Activated T-cell treated with anti-CD3 and anti-CD28 coated beads, Interleukin-2, amount 50 U/mL, for 72 hours (primary cell): ENCODE measurements at regions not wholly inside any gene's neighbourhood (a gene's known extent, or its start where the extent isn't known, plus 50 kb on each side); places are given as distances from the start of the nearest gene placed in this dataset.

Experiments
- ATAC-seq, 2 donors: fragments of 150-1000 bp; cut with Tn5 transposase; replicated peaks in 1 of 2; 2 replicates each; pipeline ENCODE4 v1.10.0; 2021; ENCODE audit warnings: moderate library complexity in 2 of 2, mild to moderate bottlenecking in 1 of 2
- DNase-seq, 2 donors: peaks; one replicate each; pipeline ENCODE4 v3.0.0; 2021 to 2022; ENCODE audit warnings: mixed read lengths in 1 of 2
- H3K27ac Mint-ChIP-seq: one replicate; pipeline ENCODE4 v1.8.0; 2022; ENCODE audit warnings: mild to moderate bottlenecking, moderate library complexity, mixed read lengths
- H3K27me3 Mint-ChIP-seq: one replicate; pipeline ENCODE4 v1.8.0; 2022; ENCODE audit warnings: low read depth, mixed read lengths
- H3K36me3 Mint-ChIP-seq, 2 donors: one replicate each; pipeline ENCODE4 v1.8.0; 2022; ENCODE audit warnings: mixed read lengths in 2 of 2, mild to moderate bottlenecking in 1 of 2; ENCODE audit not compliant: insufficient read depth in 2 of 2
- H3K4me1 Mint-ChIP-seq: one replicate; pipeline ENCODE4 v1.8.0; 2022; ENCODE audit warnings: low read depth, mixed read lengths
- H3K4me3 Mint-ChIP-seq, 2 donors: one replicate each; pipeline ENCODE4 v1.8.0; 2022; ENCODE audit warnings: mild to moderate bottlenecking in 2 of 2, mixed read lengths in 2 of 2, moderate library complexity in 2 of 2
- H3K9me3 Mint-ChIP-seq, 2 donors: one replicate each; pipeline ENCODE4 v1.8.0; 2022; ENCODE audit warnings: mixed read lengths in 2 of 2

GRCh38 chr11:120019191-120019590 is 118.7 kb downstream of the TRIM29 start:
- Mint-ChIP-seq H3K27me3 (peaks cover 27% of the 10 kb centered on the region), H3K36me3 (no peaks in the 10 kb centered on the region), H3K27ac (no peak overlapping the region), H3K4me1 (no peaks in the 10 kb centered on the region), H3K9me3 (no peaks in the 10 kb centered on the region), H3K4me3 (no peak overlapping the region)
- DNase-seq (no peak), ATAC-seq (no peak)

DNA sequence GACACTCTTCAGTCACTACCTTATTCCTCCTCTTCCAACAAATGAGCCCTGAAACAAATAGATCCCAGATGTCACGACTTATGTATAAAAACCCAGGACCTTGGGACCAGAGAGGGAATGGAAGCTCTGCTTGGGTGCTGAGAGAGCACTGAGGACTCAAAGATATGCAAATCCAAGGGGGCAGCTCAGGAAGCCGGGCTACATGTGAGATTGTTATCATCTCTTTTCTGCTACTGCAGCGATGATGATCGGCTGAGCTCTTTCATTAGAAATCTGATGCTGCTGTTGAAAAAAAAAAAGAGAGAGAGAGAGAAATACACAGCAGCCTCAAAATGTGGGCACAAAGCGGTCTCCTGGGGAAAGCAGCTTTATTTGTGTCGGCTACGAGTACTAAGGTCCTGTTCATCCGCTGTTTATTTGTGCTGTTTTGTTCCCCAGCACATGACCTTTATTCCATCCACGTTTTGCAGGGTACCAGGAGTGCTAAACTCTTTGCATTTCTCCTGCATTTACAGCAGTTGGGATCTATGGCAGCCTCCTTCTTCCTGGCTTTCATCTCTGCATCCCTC is 120.2 kb downstream of the TRIM29 start:
- ATAC-seq (no peak), DNase-seq (no peak)
- no peak overlapping the region for H3K4me3 Mint-ChIP-seq
- H3K4me1 Mint-ChIP-seq, result no peaks in the 10 kb centered on the region
- no peaks in the 10 kb centered on the region for H3K36me3 Mint-ChIP-seq
- H3K9me3 Mint-ChIP-seq, result no peaks in the 10 kb centered on the region
- H3K27ac Mint-ChIP-seq, result no peak overlapping the region
- H3K27me3 Mint-ChIP-seq, result peaks cover 30% of the 10 kb centered on the region

- no peak overlapping the region for H3K4me3 Mint-ChIP-seq
- peaks cover 55% of the 10 kb centered on the region for H3K27me3 Mint-ChIP-seq
- peak; percentile 2 to 14 for DNase-seq
- H3K27ac Mint-ChIP-seq, result no peak overlapping the region
- no peaks in the 10 kb centered on the region for H3K36me3 Mint-ChIP-seq
- no peaks in the 10 kb centered on the region for H3K9me3 Mint-ChIP-seq
- ATAC-seq, result peak in 1 of 2 donors; percentile 13
- no peaks in the 10 kb centered on the region for H3K4me1 Mint-ChIP-seq
Measured at GRCh38 chr11:120013325-120014250, 124.3 kb downstream of the TRIM29 start.

- H3K4me3 Mint-ChIP-seq, result no peak overlapping the region
- DNase-seq, result no peak
- no peaks in the 10 kb centered on the region for H3K36me3 Mint-ChIP-seq
- no peaks in the 10 kb centered on the region for H3K4me1 Mint-ChIP-seq
- ATAC-seq, result no peak
- peaks cover 59% of the 10 kb centered on the region for H3K27me3 Mint-ChIP-seq
- no peak overlapping the region for H3K27ac Mint-ChIP-seq
- H3K9me3 Mint-ChIP-seq, result no peaks in the 10 kb centered on the region
Measured at GRCh38 chr11:120012245-120012644, 125.7 kb downstream of the TRIM29 start.

DNA sequence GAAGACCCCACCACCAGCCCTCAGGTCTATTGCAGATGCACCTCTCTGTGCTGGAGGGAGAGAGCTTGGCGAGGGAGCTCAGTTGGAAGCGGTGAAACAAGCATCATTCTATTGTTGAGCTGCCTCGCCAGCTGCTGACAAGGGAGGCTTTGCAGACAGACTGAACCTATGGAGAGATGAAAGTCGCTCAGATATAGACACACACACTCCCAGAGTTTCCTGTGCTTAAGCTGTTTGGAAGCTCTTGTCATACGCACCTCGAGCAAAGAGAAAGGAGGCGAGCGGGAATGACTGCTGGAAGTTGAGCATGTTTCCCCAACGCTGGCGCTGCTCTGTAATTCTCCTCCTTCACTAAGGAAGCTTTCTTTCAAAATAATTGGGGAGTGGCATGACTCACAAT is 126.1 kb downstream of the TRIM29 start:
- Mint-ChIP-seq H3K4me1 (no peaks in the 10 kb centered on the region), H3K36me3 (no peaks in the 10 kb centered on the region), H3K27ac (no peak overlapping the region), H3K27me3 (peaks cover 58% of the 10 kb centered on the region), H3K4me3 (no peak overlapping the region), H3K9me3 (no peaks in the 10 kb centered on the region)
- ATAC-seq (no peak), DNase-seq (no peak)

DNA sequence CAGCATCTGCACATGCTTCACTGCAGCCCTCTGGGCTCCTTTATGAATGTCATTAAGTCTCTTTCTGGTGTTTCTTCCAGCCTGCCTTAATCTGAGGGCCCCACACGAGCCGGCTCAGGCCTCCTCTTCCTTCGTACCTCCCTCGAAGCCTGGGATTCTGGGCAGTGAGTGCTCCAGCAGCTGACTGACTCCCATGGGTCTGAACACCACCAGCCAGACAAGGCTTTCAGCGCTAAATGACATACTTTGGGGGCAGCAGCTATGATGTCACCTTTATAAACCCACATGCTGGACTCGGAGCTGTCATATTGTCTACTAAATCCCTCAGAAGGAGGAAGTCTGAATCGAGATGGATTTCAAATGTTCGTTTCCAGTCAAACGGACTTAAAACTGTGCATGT is 127.1 kb downstream of the TRIM29 start:
- DNase-seq (no peak), ATAC-seq (no peak)
- no peaks in the 10 kb centered on the region for H3K4me1 Mint-ChIP-seq
- no peaks in the 10 kb centered on the region for H3K36me3 Mint-ChIP-seq
- H3K4me3 Mint-ChIP-seq, result no peak overlapping the region
- no peaks in the 10 kb centered on the region for H3K9me3 Mint-ChIP-seq
- H3K27ac Mint-ChIP-seq, result no peak overlapping the region
- H3K27me3 Mint-ChIP-seq, result peaks cover 47% of the 10 kb centered on the region

DNA sequence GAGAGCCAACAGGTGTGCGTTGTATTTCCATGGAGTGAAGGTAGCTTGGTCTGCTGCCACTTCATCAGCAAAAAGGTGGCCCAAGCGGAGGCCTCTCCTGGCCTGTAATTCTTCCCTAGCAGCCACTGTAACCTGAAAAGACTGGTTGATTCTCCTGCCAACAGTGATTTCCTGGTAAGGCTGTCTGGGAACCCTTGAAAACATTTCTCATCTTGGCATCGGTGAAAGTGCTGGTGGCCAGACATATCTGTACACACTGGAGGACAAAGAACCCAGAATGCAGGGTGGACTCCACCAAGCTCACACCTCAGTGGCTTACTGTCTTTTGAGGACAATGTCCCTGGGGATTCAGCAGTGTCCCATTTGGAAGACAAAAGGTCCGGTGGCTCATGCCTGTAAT is 128.0 kb downstream of the TRIM29 start:
- Mint-ChIP-seq H3K27ac (no peak overlapping the region), H3K27me3 (peaks cover 39% of the 10 kb centered on the region), H3K9me3 (no peaks in the 10 kb centered on the region), H3K36me3 (no peaks in the 10 kb centered on the region), H3K4me3 (no peak overlapping the region), H3K4me1 (no peaks in the 10 kb centered on the region)
- ATAC-seq, result no peak
- DNase-seq, result no peak

GRCh38 chr11:120007144-120007543 is 130.8 kb downstream of the TRIM29 start:
- no peak for DNase-seq
- H3K27ac Mint-ChIP-seq, result no peak overlapping the region
- H3K27me3 Mint-ChIP-seq, result peaks cover 38% of the 10 kb centered on the region
- no peaks in the 10 kb centered on the region for H3K36me3 Mint-ChIP-seq
- H3K4me3 Mint-ChIP-seq, result no peak overlapping the region
- H3K4me1 Mint-ChIP-seq, result no peaks in the 10 kb centered on the region
- H3K9me3 Mint-ChIP-seq, result no peaks in the 10 kb centered on the region
- ATAC-seq, result no peak

DNA sequence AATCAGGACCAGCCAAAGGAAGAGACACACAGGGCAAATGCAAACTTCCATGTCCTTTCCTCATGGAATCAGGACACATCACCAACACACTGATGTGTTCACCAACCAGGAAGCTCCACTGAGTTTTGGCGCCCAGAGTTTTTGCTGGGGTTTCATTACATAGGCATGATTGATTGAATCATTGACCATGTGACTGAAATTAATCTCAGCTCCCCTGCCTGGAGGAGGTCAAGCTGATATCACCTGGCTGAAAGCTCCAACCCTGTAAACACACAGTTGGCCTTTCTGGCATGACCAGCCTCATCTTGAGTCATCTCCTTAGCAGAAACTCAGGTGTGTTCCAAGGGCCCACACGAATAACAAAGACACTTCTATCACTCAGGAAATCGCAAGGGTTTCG is 133.2 kb downstream of the TRIM29 start:
- Mint-ChIP-seq H3K36me3 (no peaks in the 10 kb centered on the region), H3K4me3 (no peak overlapping the region), H3K27ac (no peak overlapping the region), H3K9me3 (peaks cover 0 to under 1% of the 10 kb centered on the region in 2 donors), H3K27me3 (peaks cover 35% of the 10 kb centered on the region), H3K4me1 (no peaks in the 10 kb centered on the region)
- no peak for ATAC-seq
- DNase-seq, result no peak

GRCh38 chr11:120001178-120002090 is 136.5 kb downstream of the TRIM29 start:
- no peak for DNase-seq
- peaks cover 0 to 2% of the 10 kb centered on the region in 2 donors for H3K9me3 Mint-ChIP-seq
- H3K27ac Mint-ChIP-seq, result no peak overlapping the region

DNA sequence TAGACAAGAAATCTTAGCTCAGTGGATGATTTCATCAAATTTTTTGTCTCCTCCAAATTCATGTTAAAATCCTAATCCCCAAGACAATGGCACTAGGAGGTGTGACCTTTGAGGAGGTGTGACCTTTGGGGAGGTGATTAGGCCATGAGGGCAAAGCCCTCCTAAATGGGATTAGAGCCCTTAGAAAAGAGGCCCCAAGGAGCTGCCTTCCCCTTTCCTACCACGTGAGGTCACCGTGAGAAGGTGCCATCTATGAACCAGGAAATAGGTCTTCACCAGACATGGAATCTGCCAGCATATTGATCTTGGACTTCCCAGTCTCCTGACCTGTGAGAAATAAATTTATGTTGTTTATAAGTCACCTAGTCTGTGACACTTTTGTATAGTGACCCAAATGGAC is 138.7 kb downstream of the TRIM29 start:
- DNase-seq (no peak), ATAC-seq (no peak)
- peaks cover 26% of the 10 kb centered on the region for H3K27me3 Mint-ChIP-seq
- H3K9me3 Mint-ChIP-seq, result peaks cover 0 to 2% of the 10 kb centered on the region in 2 donors
- no peak overlapping the region for H3K27ac Mint-ChIP-seq
- no peak overlapping the region for H3K4me3 Mint-ChIP-seq
- H3K36me3 Mint-ChIP-seq, result no peaks in the 10 kb centered on the region
- no peaks in the 10 kb centered on the region for H3K4me1 Mint-ChIP-seq

More at GRCh38 chr11:120001178-120002090, 136.5 kb downstream of the TRIM29 start:
- no peak overlapping the region for H3K4me3 Mint-ChIP-seq
- no peaks in the 10 kb centered on the region for H3K4me1 Mint-ChIP-seq
- ATAC-seq, result no peak
- peaks cover 26% of the 10 kb centered on the region for H3K27me3 Mint-ChIP-seq
- H3K36me3 Mint-ChIP-seq, result no peaks in the 10 kb centered on the region

DNA sequence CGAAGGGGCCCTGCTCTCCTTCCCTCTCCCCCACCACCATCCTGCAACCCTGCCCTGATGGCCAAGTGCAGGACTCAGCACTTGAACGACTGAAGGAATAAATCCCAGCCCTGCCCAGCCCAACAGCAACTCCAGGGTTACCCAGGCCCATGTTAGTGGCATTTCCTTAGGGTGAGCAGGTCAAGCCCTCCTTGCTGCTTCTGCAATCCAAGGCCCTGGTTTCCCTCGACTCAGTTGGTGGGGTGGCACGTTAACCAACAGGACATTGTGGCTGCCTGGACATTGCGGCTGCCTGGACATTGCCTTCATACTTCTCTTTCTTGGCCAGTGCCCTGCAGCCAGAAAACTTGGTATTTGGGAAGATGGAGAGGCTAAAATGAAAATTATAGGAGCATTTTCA is 141.4 kb downstream of the TRIM29 start:
- Mint-ChIP-seq H3K36me3 (no peaks in the 10 kb centered on the region), H3K27me3 (peaks cover 10% of the 10 kb centered on the region), H3K9me3 (peaks cover 0 to 2% of the 10 kb centered on the region in 2 donors), H3K27ac (no peak overlapping the region), H3K4me1 (no peaks in the 10 kb centered on the region), H3K4me3 (no peak overlapping the region)
- DNase-seq (no peak), ATAC-seq (no peak)
